DMS153 treated with DMSO at 0.1 percent for 48 hours (cell line): ENCODE measurements at regions not wholly inside any gene's neighbourhood (a gene's known extent, or its start where the extent isn't known, plus 50 kb on each side); places are given as distances from the start of the nearest gene placed in this dataset.

ENCODE experiments used
- DNase-seq: peaks from one replicate; lab custom pipeline; 2025; ENCODE audit not compliant: unreplicated experiment; lab: John Stamatoyannopoulos, UW

GRCh38 chr5:61596265-61596664 lies 264.2 kb downstream of the ZSWIM6 start:
- DNase-seq: no peak

GRCh38 chr5:61597684-61598083 lies 265.6 kb downstream of the ZSWIM6 start:
- no peak for DNase-seq

- no peak for DNase-seq
These were observed 266.1 kb downstream of the ZSWIM6 start for GRCh38 chr5:61598126-61598525.

- DNase-seq: no peak
These were observed 267.5 kb downstream of the ZSWIM6 start for GRCh38 chr5:61599370-61600122.

GRCh38 chr5:61600123-61600444 lies 268.0 kb downstream of the ZSWIM6 start:
- DNase-seq: no peak

GRCh38 chr5:61600945-61601511 lies 269.0 kb downstream of the ZSWIM6 start:
- DNase-seq: no peak

- no peak for DNase-seq
These were observed 271.3 kb downstream of the ZSWIM6 start for GRCh38 chr5:61603211-61603908.

- DNase-seq: no peak
These were observed 272.3 kb downstream of the ZSWIM6 start for GRCh38 chr5:61604076-61605025.

GRCh38 chr5:61609840-61610677 lies 278.0 kb downstream of the ZSWIM6 start:
- DNase-seq: no peak

GRCh38 chr5:61610678-61611024 lies 278.6 kb downstream of the ZSWIM6 start:
- DNase-seq: no peak

GRCh38 chr5:61612431-61612830 lies 280.4 kb downstream of the ZSWIM6 start:
- no peak for DNase-seq

- DNase-seq: no peak
These were observed 281.6 kb downstream of the ZSWIM6 start for GRCh38 chr5:61613679-61614078.

- DNase-seq: no peak
These were observed 282.5 kb downstream of the ZSWIM6 start for GRCh38 chr5:61614606-61615005.

GRCh38 chr5:61617039-61617438 lies 285.0 kb downstream of the ZSWIM6 start:
- no peak for DNase-seq

GRCh38 chr5:61617995-61618525 lies 286.0 kb downstream of the ZSWIM6 start:
- no peak for DNase-seq

GRCh38 chr5:61618577-61618976 lies 286.5 kb downstream of the ZSWIM6 start:
- DNase-seq: no peak

- no peak for DNase-seq
These were observed 287.2 kb downstream of the ZSWIM6 start for GRCh38 chr5:61619289-61619688.

- no peak for DNase-seq
These were observed 287.9 kb downstream of the ZSWIM6 start for GRCh38 chr5:61619777-61620518.

GRCh38 chr5:61620699-61621182 lies 288.7 kb downstream of the ZSWIM6 start:
- DNase-seq: no peak
